Transverse colon (tissue), 4 donors: ENCODE measurements at regions not wholly inside any gene's neighbourhood (a gene's known extent, or its start where the extent isn't known, plus 50 kb on each side); places are given as distances from the start of the nearest gene placed in this dataset.

ENCODE experiments used
- DNase-seq: peaks from one replicate; pipeline ENCODE4 v3.0.0-alpha.2; 2019
- H3K27ac ChIP-seq, 4 donors: fragments of 200-600 bp; sonication (generic); 2 replicates each; pipeline ENCODE4 v1.5.1; 2016 to 2018; ENCODE audit warnings: inconsistent platforms in 4 of 4
- H3K27me3 ChIP-seq: fragments of 200-600 bp; sonication (generic); 2 replicates; pipeline ENCODE4 v1.5.1; 2017; ENCODE audit warnings: inconsistent platforms
- H3K36me3 ChIP-seq, 4 donors: fragments of 200-600 bp; sonication (generic); 2 replicates each; pipeline ENCODE4 v1.5.1; 2017 to 2019; ENCODE audit warnings: inconsistent platforms in 4 of 4
- H3K4me1 ChIP-seq, 4 donors: fragments of 200-600 bp; sonication (generic); 2 replicates each; pipeline ENCODE4 v1.5.1; 2017 to 2020; ENCODE audit warnings: inconsistent platforms in 4 of 4
- H3K4me3 ChIP-seq, 4 donors: fragments of 200-600 bp; sonication (generic); 1 replicate in 1 of 4; 2 replicates in 3 of 4; pipeline versions ENCODE4 v1.5.1 to v1.6.1; 2017 to 2019; ENCODE audit warnings: inconsistent platforms in 4 of 4
- H3K9me3 ChIP-seq, 2 donors: fragments of 200-600 bp; sonication (generic); 2 replicates each; pipeline ENCODE4 v1.5.1; 2017 to 2019; ENCODE audit warnings: inconsistent platforms in 2 of 2
- CTCF ChIP-seq, 5 experiments: fragments of 200-600 bp in 3 of 5; fragments of 450-650 bp in 2 of 5; sonication (generic) in 3 of 5; IDR thresholded peaks; 1 replicate in 2 of 5; 2 replicates in 3 of 5; pipeline ENCODE4 v1.5.1; 2016 to 2017; ENCODE audit warnings: antibody characterized with exemption in 5 of 5, inconsistent platforms in 3 of 5, mild to moderate bottlenecking in 2 of 5, moderate library complexity in 1 of 5
- EP300 ChIP-seq: sonication (generic); formaldehyde crosslinking; IDR thresholded peaks from one replicate; pipeline ENCODE4 v1.6.1; 2017; ENCODE audit warnings: antibody characterized with exemption, low read depth
- POLR2A ChIP-seq: fragments of 450-650 bp; IDR thresholded peaks from one replicate; pipeline ENCODE4 v1.6.1; 2016; ENCODE audit warnings: antibody characterized with exemption, mild to moderate bottlenecking, moderate library complexity
- POLR2AphosphoS5 ChIP-seq, 3 donors: sonication (generic); formaldehyde crosslinking; IDR thresholded peaks; one replicate each; pipeline ENCODE4 v1.6.1; 2016; ENCODE audit warnings: antibody characterized with exemption in 3 of 3
- WGBS, 2 donors: methylation state at CpG; one replicate each; pipeline ENCODE4 v1.1.5; 2018; ENCODE audit warnings: low coverage in 1 of 2; 5-methylcytosine and 5-hydroxymethylcytosine counted together
- in situ Hi-C, 4 donors: fragments of 200-750 bp; cut with MboI; loops; one replicate each; pipeline versions ENCODE4 v1.15.0 to v1.15.1; 2017; ENCODE audit warnings: low sequenced_read_pairs in 3 of 4, low pct_ligation_motif_present in 1 of 4, low pct_unique_long_range_greater_than_20kb in 1 of 4
- intact Hi-C: fragments of 100-400 bp; cut with DNase I; formaldehyde crosslinking; loops from one replicate; pipeline ENCODE4 v1.15.1; 2023; ENCODE audit warnings: low total_unique reads

DNA sequence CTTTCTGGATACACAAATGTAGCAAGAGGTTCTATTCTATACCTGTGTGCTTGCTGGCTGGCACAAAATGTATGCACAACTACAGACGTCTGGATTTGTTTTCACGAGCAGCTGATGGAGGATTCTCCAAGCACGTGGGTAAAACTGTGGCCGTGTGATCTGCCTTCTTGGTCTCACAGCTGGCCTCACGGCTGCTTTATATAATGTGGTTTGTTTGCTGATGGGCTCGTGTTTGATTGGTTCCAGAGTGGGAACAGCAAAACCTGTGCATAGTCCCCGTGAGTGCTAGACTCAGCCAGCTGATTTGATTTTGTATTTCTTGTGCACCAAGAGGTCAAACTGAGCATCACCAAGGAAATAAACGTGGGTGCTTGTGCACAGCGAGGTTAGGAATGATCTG lies 262.6 kb upstream of the RPS6KA3 start:
- Histone ChIP-seq H3K36me3 (no peaks in the 10 kb centered on the region), H3K4me3 (no peak overlapping the region), H3K27me3 (no peaks in the 10 kb centered on the region), H3K27ac (no peak overlapping the region), H3K9me3 (no peaks in the 10 kb centered on the region), H3K4me1 (peaks cover 0 to 3% (median 0%) of the 10 kb centered on the region in 4 donors)
- 26% methylated on average over 9 of the region's 9 CpGs; no CpG with 5 or more reads in 1 of the 2 donors for WGBS, 2 donors
- in situ Hi-C loops (loop anchor here (10.0 to 25.0 kb wide), 3 partner anchors 958 to 1216 kb away; no protein-coding TSS in a partner anchor), intact Hi-C loops (no loop called here)
- DNase-seq = no peak
- TF ChIP-seq POLR2A (no peak), POLR2AphosphoS5 (IDR thresholded peaks at IDR 0.05) (no peak), CTCF (IDR thresholded peaks at IDR 0.05) (no peak), EP300 (no peak)

DNA sequence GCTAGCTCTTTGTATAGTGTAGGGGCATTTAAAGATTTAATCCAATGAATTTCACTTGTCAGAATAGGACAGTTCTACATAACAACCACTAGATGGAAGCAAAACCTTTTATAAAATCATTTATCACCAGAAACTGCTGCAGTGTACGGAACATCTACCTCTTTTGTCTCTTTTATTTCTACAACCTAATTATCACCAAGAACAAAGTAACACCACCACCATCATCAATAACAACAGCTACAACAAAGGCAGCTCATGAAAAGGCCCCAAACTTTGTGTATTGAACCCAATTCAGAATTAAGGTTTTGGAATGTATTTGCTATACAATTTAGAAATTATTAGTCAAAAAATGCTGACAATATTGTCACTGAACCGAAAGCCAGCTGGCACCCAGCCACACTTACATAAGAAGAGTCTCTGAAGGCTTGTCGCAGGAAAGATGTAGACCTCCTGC lies 260.9 kb upstream of the RPS6KA3 start:
- no peak for DNase-seq
- in situ Hi-C loops = loop anchor here (10.0 to 25.0 kb wide), 3 partner anchors 960 to 1217 kb away; no protein-coding TSS in a partner anchor

DNA sequence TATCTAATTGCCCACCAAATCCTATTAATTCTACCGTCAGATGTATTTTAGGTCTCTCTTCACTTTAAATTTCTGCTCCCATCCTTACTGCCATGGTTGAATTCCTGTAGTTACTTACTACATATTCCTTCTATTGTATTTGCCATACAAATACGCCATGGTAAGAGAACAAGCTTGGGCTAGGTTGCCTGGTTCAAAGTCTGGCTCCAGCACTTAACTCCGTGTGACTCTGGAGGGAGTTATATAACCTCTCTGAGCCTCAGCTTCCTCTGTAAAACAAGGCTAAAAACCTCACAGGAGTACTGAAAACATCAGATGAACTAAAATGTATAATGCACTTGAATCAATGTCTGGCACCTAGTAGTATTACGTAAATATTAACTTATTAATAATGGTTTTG lies 260.3 kb upstream of the RPS6KA3 start:
- H3K4me1 ChIP-seq = peaks cover 0 to 3% (median 0%) of the 10 kb centered on the region in 4 donors
- intact Hi-C loops = no loop called here
- H3K27me3 ChIP-seq = no peaks in the 10 kb centered on the region
- H3K27ac ChIP-seq = no peak overlapping the region
- H3K36me3 ChIP-seq = no peaks in the 10 kb centered on the region
- no peaks in the 10 kb centered on the region for H3K9me3 ChIP-seq
- WGBS, 2 donors = 40 to 52% methylated on average over 1 to 4 of the region's 4 CpGs
- H3K4me3 ChIP-seq = no peak overlapping the region
- TF ChIP-seq EP300 = no peak
- no peak for TF ChIP-seq POLR2AphosphoS5 (IDR thresholded peaks at IDR 0.05)
- no peak for TF ChIP-seq CTCF (IDR thresholded peaks at IDR 0.05)
- TF ChIP-seq POLR2A = no peak
- in situ Hi-C loops = loop anchor here (10.0 to 25.0 kb wide), 3 partner anchors 960 to 1218 kb away; no protein-coding TSS in a partner anchor
- DNase-seq = no peak

More for the DNA sequence above, 260.9 kb upstream of the RPS6KA3 start:
- H3K4me3 ChIP-seq = no peak overlapping the region
- TF ChIP-seq CTCF (IDR thresholded peaks at IDR 0.05) (peak; percentile 43 to 66 (median 51)), EP300 (no peak), POLR2A (no peak), POLR2AphosphoS5 (IDR thresholded peaks at IDR 0.05) (no peak)
- no peak overlapping the region for H3K27ac ChIP-seq
- intact Hi-C loops = no loop called here
- H3K27me3 ChIP-seq = no peaks in the 10 kb centered on the region
- peaks cover 0 to 3% (median 0%) of the 10 kb centered on the region in 4 donors for H3K4me1 ChIP-seq
- H3K36me3 ChIP-seq = no peaks in the 10 kb centered on the region
- no peaks in the 10 kb centered on the region for H3K9me3 ChIP-seq
- 0 to 12% methylated on average over 1 to 3 of the region's 3 CpGs for WGBS, 2 donors

DNA sequence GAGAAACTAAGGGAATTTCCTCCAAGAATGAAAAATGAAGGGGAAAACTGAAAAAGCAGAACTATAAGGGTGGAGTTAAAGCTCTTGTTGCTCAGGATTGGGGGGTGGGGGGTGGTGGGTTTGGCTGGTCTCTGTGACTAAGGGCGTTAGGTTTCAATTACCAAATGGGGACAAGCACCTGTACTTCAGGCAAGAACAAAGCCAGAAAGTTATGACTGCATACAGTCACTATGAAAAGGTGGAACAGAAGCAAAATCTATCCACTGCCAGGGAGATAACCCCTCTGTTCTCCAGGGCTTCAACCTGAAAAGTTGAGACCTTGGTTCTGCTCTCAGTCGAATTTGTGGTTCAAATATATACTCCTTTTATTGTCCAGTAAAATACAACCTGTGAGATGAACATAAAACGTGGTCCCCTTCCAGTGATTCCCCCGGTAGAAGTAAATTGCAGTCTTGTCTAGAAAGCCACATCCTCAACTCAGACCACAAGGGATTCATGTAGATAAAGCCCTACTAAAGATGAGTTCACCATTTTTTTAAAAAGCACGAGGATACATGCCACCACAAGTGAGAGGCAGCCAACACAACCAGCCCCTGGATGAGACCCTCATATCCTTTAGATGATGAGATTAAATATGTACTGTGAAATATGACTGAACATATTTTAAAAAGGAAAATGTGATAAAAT lies 257.1 kb upstream of the RPS6KA3 start:
- intact Hi-C loops = no loop called here
- no peak overlapping the region for H3K4me3 ChIP-seq
- 43% methylated on average over 5 of the region's 5 CpGs; no CpG with 5 or more reads in 1 of the 2 donors for WGBS, 2 donors
- no peaks in the 10 kb centered on the region for H3K9me3 ChIP-seq
- no peaks in the 10 kb centered on the region for H3K36me3 ChIP-seq
- in situ Hi-C loops = loop anchor here in 1 of 4 donors (10.0 kb wide), 1 partner anchor 1221 kb away; no protein-coding TSS in a partner anchor
- H3K4me1 ChIP-seq = peaks cover 0 to 3% (median 0%) of the 10 kb centered on the region in 4 donors
- DNase-seq = no peak
- TF ChIP-seq EP300 = no peak
- no peak for TF ChIP-seq POLR2AphosphoS5 (IDR thresholded peaks at IDR 0.05)
- no peak for TF ChIP-seq POLR2A
- no peak for TF ChIP-seq CTCF (IDR thresholded peaks at IDR 0.05)
- no peaks in the 10 kb centered on the region for H3K27me3 ChIP-seq
- no peak overlapping the region for H3K27ac ChIP-seq
